A673 (cell line): ENCODE measurements at regions not wholly inside any gene's neighbourhood (a gene's known extent, or its start where the extent isn't known, plus 50 kb on each side); places are given as distances from the start of the nearest gene placed in this dataset.

Source experiments
- BruUV-seq: library from RNA; stranded (reverse); fragments of 400-500 nt; replicated peaks from 2 replicates; lab custom pipeline; 2021; lab: Mats Ljungman, UMichigan
- CTCF ChIA-PET: fragments of 300-600 bp; sonication (Branson Sonifier 250); formaldehyde crosslinking; loops from one replicate; lab custom pipeline; 2022; ENCODE audit warnings: antibody characterized with exemption; lab: Charles Lee
- POLR2A ChIA-PET: fragments of 300-600 bp; sonication (Branson Sonifier 250); formaldehyde crosslinking; loops from one replicate; lab custom pipeline; 2022; ENCODE audit warnings: antibody characterized with exemption; ENCODE audit not compliant: low non-redundant PET; lab: Charles Lee
- DNase-seq: peaks from one replicate; pipeline ENCODE4 v3.0.0-alpha.2; 2015; ENCODE audit warnings: low spot score
- H3K27ac ChIP-seq: fragments of 200-600 bp; sonication (generic); 2 replicates; pipeline ENCODE4 v1.5.1; 2016; ENCODE audit warnings: mixed run types, low read depth, mild to moderate bottlenecking, mixed read lengths, antibody characterized with exemption, low read length; ENCODE audit not compliant: poor library complexity, severe bottlenecking
- H3K27me3 ChIP-seq: fragments of 200-600 bp; sonication (generic); replicated peaks from 2 replicates; pipeline ENCODE4 v1.6.1; 2017; ENCODE audit warnings: mixed run types, low read depth, mild to moderate bottlenecking, mixed read lengths, antibody characterized with exemption, low read length; ENCODE audit not compliant: insufficient read depth, poor library complexity
- H3K36me3 ChIP-seq: fragments of 200-600 bp; sonication (generic); 2 replicates; pipeline ENCODE4 v1.6.1; 2016; ENCODE audit warnings: mixed run types, mild to moderate bottlenecking, mixed read lengths, antibody characterized with exemption, low read length; ENCODE audit not compliant: insufficient read depth, poor library complexity, severe bottlenecking
- H3K4me1 ChIP-seq: fragments of 200-600 bp; sonication (generic); 2 replicates; pipeline ENCODE4 v1.6.1; 2017; ENCODE audit warnings: mixed run types, mild to moderate bottlenecking, mixed read lengths, antibody characterized with exemption, low read length; ENCODE audit not compliant: insufficient read depth, poor library complexity, severe bottlenecking
- H3K4me3 ChIP-seq: fragments of 200-600 bp; sonication (generic); 2 replicates; pipeline ENCODE4 v1.5.1; 2016; ENCODE audit warnings: low read depth, mixed run types, mild to moderate bottlenecking, mixed read lengths, low read length; ENCODE audit not compliant: poor library complexity, severe bottlenecking
- H3K9me3 ChIP-seq: fragments of 200-600 bp; sonication (generic); 2 replicates; pipeline ENCODE4 v1.6.1; 2016; ENCODE audit warnings: mixed run types, low read depth, mild to moderate bottlenecking, mixed read lengths, antibody characterized with exemption, low read length; ENCODE audit not compliant: poor library complexity, severe bottlenecking
- EZH2 ChIP-seq: fragments of 200-600 bp; sonication (generic); IDR thresholded peaks from 2 replicates; pipeline ENCODE4 v1.6.1; 2017; ENCODE audit warnings: borderline replicate concordance, low read depth, mild to moderate bottlenecking, mixed read lengths, antibody characterized with exemption, low read length; ENCODE audit not compliant: poor library complexity, severe bottlenecking
- intact Hi-C: fragments of 100-400 bp; cut with micrococcal nuclease; formaldehyde crosslinking; loops from one replicate; pipeline ENCODE4 v1.10.0; 2022; ENCODE audit not compliant: unreplicated experiment
- TF ChIP-seq, protein P1 (sequence below): fragments of 300-800, 200-600 bp; sonication (generic); conservative IDR thresholded peaks from 2 replicates; pipeline ENCODE4 v1.5.1; 2017; ENCODE audit warnings: low read depth, mild to moderate bottlenecking, antibody characterized with exemption, low read length, moderate library complexity, mixed read lengths

DNA sequence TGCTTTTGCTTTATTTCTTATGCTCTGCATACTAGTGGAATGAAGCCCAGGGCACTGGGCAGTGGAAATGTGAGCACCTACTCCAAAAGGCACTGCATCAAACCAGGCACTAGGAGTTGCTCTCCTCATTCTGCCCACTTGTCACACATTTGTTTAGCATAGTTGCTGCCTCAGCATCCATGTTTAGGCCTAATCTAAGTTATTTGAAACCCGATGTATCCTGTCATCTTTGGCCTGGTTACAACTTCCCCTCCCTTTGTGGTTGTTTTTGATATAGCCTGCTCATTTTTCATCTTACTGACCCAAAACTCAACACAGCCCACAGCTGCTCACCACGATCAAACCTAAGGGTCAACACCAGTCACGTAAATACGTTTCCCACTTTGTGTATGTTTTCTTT is 82.2 kb upstream of the SELENOK start:
- intact Hi-C loops: no loop called here
- TF ChIP-seq, protein P1, sequence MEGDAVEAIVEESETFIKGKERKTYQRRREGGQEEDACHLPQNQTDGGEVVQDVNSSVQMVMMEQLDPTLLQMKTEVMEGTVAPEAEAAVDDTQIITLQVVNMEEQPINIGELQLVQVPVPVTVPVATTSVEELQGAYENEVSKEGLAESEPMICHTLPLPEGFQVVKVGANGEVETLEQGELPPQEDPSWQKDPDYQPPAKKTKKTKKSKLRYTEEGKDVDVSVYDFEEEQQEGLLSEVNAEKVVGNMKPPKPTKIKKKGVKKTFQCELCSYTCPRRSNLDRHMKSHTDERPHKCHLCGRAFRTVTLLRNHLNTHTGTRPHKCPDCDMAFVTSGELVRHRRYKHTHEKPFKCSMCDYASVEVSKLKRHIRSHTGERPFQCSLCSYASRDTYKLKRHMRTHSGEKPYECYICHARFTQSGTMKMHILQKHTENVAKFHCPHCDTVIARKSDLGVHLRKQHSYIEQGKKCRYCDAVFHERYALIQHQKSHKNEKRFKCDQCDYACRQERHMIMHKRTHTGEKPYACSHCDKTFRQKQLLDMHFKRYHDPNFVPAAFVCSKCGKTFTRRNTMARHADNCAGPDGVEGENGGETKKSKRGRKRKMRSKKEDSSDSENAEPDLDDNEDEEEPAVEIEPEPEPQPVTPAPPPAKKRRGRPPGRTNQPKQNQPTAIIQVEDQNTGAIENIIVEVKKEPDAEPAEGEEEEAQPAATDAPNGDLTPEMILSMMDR: no peak
- TF ChIP-seq EZH2: no peak
- H3K27ac ChIP-seq: no peak overlapping the region
- ChIA-PET CTCF (no interaction called here), POLR2A (no interaction called here)
- H3K4me1 ChIP-seq: no peaks in the 10 kb centered on the region
- H3K36me3 ChIP-seq: no peaks in the 10 kb centered on the region
- no TSS peak for BruUV-seq
- no peak overlapping the region for H3K4me3 ChIP-seq
- H3K9me3 ChIP-seq: no peaks in the 10 kb centered on the region
- no peaks in the 10 kb centered on the region for H3K27me3 ChIP-seq
- DNase-seq: no peak

DNA sequence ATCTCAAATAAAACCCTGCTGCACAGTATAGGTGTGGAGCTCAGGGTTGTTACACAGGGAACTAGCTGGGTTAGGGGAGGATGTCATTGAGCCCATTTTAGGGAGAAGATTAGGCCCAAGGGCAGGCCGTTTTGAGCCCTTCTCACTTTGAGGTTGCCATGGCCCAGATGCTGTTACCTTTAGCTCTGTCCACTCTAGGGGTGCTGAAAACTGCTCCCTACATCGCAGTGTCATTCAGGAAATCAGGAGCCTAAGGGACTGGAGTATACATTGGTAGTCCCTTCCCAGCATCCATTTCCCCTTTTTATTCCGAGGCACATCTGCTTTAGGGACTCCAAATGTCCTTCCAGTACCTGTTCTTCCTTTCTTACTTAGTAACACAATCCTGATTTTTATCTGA is 79.0 kb upstream of the SELENOK start:
- BruUV-seq: no TSS peak
- H3K4me3 ChIP-seq: no peak overlapping the region
- no peaks in the 10 kb centered on the region for H3K9me3 ChIP-seq
- H3K27ac ChIP-seq: no peak overlapping the region
- no peaks in the 10 kb centered on the region for H3K4me1 ChIP-seq
- DNase-seq: no peak
- no peak for TF ChIP-seq EZH2
- TF ChIP-seq, protein P1: no peak
- ChIA-PET CTCF (no interaction called here), POLR2A (no interaction called here)
- intact Hi-C loops: no loop called here
- no peaks in the 10 kb centered on the region for H3K27me3 ChIP-seq
- no peaks in the 10 kb centered on the region for H3K36me3 ChIP-seq

DNA sequence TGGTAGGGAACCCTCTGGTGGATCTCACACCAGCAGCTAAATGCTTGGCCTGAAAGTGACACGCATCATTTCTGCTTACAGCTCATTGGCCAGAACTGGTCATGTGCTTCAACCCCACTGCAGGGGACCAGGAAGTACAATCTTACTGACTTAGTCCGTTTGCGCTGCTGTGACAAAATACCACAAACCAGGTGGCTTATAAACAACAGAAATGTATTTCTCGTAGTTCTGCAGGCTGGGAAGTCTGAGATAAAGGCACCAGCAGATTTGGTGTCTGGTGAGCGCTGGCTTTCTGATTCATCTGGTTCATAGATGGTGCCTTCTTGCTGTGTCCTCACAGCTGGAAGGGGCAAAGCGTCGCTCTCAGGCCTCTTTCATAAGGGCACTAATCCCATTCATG is 77.4 kb upstream of the SELENOK start:
- Histone ChIP-seq H3K4me3 (no peak overlapping the region), H3K36me3 (no peaks in the 10 kb centered on the region), H3K9me3 (no peaks in the 10 kb centered on the region), H3K27ac (no peak overlapping the region), H3K4me1 (no peaks in the 10 kb centered on the region), H3K27me3 (no peaks in the 10 kb centered on the region)
- intact Hi-C loops: no loop called here
- no peak for DNase-seq
- POLR2A ChIA-PET: no interaction called here
- no TSS peak for BruUV-seq
- no peak for TF ChIP-seq EZH2
- TF ChIP-seq, protein P1: no peak
- CTCF ChIA-PET: no interaction called here
